Fibroblast of mammary gland (primary cell): ENCODE measurements at regions not wholly inside any gene's neighbourhood (a gene's known extent, or its start where the extent isn't known, plus 50 kb on each side); places are given as distances from the start of the nearest gene placed in this dataset.
A peak's percentile ranks its signal among the peaks of the same experiment; 100 is the strongest.

Experiments
- DNase-seq: peaks from one replicate; pipeline ENCODE4 v3.0.0-alpha.2; 2010; ENCODE audit warnings: low read depth
- H3K4me3 ChIP-seq: 2 replicates; pipeline ENCODE4 v1.5.1; 2011; ENCODE audit warnings: low read depth, mild to moderate bottlenecking, low read length, moderate library complexity; ENCODE audit not compliant: control insufficient read depth
- TF ChIP-seq, protein P1 (sequence below): conservative IDR thresholded peaks from 2 replicates; pipeline ENCODE4 v1.5.1; 2011; ENCODE audit warnings: low read depth, low read length, inconsistent platforms; ENCODE audit not compliant: control insufficient read depth, insufficient read depth

DNA sequence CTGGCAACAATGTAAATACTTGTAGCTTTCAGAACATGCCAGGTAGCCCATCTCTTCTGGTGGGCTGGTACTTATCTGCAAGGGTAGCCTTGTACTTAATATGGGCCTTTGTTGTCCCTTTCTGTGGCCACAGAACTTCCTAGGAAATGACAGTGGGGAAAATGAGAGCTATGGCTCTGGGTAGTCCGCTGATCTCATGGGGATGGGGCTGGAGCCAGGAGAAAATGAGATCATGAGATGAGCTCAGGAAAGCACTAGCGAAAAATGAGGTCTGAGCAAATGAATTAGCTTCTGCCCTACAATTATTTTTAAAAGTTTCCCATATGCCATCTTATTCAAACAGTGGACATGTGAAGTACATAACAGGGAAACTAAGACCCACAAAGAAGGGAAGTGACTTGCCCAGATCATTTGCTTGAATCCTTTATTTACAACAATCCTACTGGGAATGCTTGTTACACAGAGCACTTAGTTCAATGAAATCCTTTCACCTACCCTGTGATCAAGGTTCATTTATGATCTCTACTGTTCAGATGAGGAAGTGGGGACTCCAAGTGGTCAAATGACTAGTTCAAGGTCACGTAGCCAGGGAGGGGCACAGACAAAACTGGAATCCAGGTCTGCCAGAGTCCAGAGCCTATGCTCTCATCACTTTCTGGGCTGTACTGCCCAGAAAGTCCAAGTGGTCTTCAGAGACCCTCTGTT, 87.1 kb downstream of the PTPRS start:
- TF ChIP-seq, protein P1, sequence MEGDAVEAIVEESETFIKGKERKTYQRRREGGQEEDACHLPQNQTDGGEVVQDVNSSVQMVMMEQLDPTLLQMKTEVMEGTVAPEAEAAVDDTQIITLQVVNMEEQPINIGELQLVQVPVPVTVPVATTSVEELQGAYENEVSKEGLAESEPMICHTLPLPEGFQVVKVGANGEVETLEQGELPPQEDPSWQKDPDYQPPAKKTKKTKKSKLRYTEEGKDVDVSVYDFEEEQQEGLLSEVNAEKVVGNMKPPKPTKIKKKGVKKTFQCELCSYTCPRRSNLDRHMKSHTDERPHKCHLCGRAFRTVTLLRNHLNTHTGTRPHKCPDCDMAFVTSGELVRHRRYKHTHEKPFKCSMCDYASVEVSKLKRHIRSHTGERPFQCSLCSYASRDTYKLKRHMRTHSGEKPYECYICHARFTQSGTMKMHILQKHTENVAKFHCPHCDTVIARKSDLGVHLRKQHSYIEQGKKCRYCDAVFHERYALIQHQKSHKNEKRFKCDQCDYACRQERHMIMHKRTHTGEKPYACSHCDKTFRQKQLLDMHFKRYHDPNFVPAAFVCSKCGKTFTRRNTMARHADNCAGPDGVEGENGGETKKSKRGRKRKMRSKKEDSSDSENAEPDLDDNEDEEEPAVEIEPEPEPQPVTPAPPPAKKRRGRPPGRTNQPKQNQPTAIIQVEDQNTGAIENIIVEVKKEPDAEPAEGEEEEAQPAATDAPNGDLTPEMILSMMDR = no peak
- no peak overlapping the region for H3K4me3 ChIP-seq
- peak; percentile 40 for DNase-seq

DNA sequence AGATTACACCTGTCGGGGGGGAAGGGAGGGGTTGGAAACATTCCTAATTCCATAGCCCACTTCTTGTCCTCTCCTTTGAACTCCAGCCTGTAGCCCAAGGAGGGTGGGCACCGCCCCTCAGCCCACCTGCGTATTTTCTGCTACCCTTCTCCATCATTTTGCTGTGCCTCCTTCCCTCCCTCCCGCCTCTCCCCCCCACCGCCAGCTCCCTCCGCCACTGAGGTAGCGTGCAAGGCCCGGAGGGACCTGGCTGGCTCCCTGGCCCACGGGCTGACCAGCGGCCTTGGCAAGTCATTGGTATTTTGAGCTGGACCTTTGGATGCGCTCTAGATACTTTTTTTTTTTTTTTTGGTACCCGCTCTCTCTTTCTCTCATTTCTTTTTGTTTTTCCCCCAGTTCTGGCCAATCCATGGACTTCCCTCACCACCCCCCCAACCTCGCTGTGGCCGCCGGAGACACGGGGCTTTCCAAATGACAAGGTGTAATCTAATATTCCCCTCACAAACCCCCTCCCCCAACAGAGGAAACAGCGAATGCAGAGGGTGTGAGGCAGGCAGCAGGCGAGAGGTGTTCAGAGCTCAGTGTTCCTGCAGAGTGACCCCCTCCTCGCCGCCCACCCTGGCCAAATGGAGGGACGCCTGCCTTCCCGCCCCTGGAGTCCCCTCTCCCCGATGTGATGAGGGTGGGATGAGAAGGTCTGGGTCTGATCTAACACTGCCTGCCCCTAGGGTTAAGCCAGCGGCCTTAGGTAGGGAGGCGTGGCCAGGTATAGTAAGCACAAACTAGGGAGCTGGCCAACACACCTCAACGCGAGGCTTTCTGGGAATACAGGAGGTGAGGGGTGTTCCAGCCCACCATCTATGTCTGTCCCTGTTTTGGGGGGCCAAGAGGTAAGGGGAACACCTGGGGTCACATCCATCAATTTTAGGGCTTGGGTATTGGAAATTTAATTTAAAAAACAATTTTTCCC, 89.2 kb downstream of the PTPRS start:
- TF ChIP-seq, protein P1 = no peak
- DNase-seq = no peak
- no peak overlapping the region for H3K4me3 ChIP-seq

DNA sequence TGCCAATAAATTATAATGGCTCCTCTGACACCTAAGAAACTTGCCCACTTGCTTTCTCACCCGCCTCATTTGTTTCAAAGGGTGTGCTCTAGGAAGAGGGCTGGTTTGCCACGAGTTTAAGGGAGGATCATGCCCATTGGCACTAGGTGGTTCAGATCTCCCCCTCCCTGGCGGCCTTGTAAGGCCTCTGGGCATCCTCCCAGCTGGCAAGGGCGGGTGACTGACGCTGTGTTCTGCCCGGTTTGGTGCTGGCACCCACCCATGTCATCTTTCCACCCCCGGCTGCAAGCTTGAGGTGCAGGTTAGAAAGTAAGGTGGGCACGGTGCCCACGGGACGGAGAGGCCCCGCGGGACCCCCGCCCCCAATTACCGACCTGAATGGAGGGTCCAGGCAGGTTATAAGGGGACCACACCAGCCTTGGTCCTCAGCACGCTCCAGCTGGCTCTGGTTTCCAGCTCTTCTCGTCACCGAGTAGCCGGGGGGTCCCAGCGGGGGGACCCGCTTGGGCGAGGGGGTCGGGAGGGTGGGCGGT, 90.4 kb downstream of the PTPRS start:
- H3K4me3 ChIP-seq = no peak overlapping the region
- TF ChIP-seq, protein P1 = no peak
- no peak for DNase-seq

DNA sequence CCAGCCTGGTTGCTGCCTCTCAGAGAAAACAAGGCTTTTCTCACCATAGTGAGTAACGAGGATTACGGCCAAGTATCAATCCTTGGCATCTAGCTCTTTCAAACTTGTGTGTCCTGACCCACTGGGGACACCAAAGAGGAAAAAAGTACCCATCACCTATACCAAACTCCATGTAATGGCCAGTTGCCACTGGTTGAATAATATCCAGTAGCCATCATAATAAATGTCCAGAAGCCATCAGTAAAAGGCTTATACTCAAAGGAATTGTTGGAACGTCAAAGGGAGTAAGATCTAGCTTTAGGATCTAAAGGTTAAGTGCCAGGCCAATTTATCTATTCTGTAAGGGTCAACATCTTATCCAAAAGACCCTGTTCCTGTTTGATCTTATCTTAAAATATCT, 91.1 kb downstream of the PTPRS start:
- H3K4me3 ChIP-seq = no peak overlapping the region
- TF ChIP-seq, protein P1 = no peak
- no peak for DNase-seq

DNA sequence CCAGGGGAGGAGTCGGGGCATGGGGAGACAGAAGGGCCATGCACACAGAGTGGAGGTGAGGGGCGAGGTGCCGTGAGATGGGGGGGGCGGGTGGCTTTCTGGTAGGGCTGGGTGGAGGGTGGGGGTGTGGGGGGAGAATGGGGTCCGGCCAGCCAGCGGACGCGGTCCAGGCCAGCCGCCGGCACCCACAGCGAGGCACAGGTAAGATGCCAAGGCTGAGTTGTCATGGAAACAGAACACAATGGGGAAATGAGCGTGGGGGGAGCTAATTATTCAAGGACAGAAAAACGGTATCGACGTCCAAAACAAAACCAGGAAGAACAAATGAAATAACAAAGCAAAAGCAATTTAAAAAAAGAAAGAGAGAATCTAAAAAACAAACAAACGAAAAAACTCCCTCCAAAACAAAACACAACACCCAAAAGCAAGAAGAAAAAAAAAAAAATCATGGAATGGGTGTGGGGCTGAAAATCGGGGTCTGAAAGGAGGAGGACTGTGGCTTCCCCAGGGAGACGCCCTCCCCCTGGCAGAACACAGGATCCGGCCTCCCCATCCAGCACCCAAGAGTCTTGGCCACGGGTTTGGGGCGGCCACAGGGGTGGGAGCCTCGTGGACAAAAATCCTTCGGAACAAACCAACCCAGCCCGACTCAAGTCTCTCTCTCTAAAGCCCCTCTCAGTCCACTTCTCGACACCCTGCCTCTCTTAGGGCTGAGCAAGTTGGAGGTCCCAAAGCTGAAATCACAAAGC, 92.5 kb downstream of the PTPRS start:
- TF ChIP-seq, protein P1 = no peak
- H3K4me3 ChIP-seq = no peak overlapping the region
- DNase-seq = no peak

DNA sequence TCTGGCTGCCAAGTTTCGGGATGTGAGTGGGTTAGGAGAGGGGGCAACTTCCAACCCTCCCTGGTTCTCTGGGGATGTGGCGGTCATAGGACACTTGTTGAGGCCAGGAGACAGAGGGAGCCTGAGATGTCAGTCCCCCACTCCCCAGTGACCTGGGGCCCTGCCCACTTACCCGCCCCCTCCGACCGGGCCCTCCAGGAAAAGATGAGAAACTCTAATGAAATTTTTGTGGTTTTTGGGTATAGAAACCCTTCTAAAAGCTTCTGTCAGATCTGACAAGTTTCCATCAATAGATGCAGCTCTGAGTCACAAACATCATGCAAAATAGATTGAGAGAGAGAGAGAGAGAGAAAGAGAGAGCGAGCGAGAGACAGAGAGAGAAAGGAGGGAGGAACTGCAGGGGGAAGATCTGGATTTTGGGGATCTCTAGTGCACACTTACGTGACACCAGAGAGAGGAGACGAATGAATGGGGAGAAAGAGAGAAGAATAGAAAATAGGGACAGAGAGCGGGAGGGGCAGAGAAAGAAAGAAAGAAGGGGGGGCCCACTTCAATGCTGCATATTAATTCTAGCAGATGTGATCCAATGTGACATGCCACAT, 94.0 kb downstream of the PTPRS start:
- H3K4me3 ChIP-seq = no peak overlapping the region
- DNase-seq = no peak
- TF ChIP-seq, protein P1 = no peak
